ENCODE measurements at regions not wholly inside any gene's neighbourhood (a gene's known extent, or its start where the extent isn't known, plus 50 kb on each side); places are given as distances from the start of the nearest gene placed in this dataset.

DNA sequence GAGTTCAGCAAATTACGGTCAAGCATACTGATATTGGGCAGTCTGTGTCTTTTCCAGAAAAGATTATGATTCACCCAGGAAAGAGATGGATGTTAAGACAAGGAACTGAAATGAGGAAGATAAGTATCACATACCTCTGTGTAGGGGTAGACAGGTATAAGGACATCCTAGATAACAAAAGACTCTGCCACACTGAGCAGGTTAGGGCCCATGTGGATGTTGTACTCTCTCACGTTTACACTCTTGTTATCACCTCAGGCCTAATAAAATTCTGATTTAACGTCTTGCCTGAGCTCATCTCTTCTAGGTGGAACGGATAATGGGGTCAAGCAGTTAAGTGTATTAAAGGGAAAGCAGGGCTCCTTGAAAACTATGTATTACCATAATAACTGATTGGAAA lies 2480.8 kb downstream of the PCDH9 start:
- Mint-ChIP-seq H3K27me3 (ENCODE audit: unreplicated experiment) (no peaks in the 10 kb centered on the region), H3K9me3 (ENCODE audit: unreplicated experiment) (no peaks in the 10 kb centered on the region), H3K4me3 (ENCODE audit: unreplicated experiment) (no peak overlapping the region), H3K36me3 (ENCODE audit: unreplicated experiment) (no peaks in the 10 kb centered on the region), H3K27ac (ENCODE audit: unreplicated experiment) (no peak overlapping the region), H3K4me1 (ENCODE audit: unreplicated experiment) (no peaks in the 10 kb centered on the region)
- TF ChIP-seq CTCF (IDR thresholded peaks at IDR 0.05) = no peak
- no peak for DNase-seq (ENCODE audit: extremely low spot score, unreplicated experiment)

DNA sequence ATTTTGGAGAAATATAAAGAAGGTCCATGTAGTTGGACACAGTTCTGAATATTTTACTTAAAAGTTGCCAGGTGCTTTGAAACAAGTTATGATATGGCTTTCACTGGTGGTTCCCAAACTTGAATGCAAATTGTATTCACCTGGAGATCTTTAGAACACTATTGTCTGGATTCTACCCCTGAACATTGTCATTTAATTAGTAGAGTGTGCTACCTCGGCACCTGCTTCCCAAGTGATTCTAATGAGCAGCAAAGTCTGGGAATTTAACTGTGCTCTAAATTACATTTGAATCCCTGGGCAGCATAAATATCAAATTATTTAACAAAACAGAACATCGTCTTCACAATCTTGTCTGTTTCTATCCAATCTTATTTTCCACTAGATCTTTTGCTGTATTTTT lies 2483.3 kb downstream of the PCDH9 start:
- Mint-ChIP-seq H3K36me3 (ENCODE audit: unreplicated experiment) (no peaks in the 10 kb centered on the region), H3K4me3 (ENCODE audit: unreplicated experiment) (no peak overlapping the region), H3K9me3 (ENCODE audit: unreplicated experiment) (peaks cover 3% of the 10 kb centered on the region), H3K27me3 (ENCODE audit: unreplicated experiment) (no peaks in the 10 kb centered on the region), H3K4me1 (ENCODE audit: unreplicated experiment) (no peaks in the 10 kb centered on the region), H3K27ac (ENCODE audit: unreplicated experiment) (no peak overlapping the region)
- DNase-seq (ENCODE audit: extremely low spot score, unreplicated experiment) = no peak
- no peak for TF ChIP-seq CTCF (IDR thresholded peaks at IDR 0.05)

- Mint-ChIP-seq H3K36me3 (ENCODE audit: unreplicated experiment) (peaks cover 2% of the 10 kb centered on the region), H3K4me3 (ENCODE audit: unreplicated experiment) (no peak overlapping the region), H3K9me3 (ENCODE audit: unreplicated experiment) (peaks cover 32% of the 10 kb centered on the region), H3K27ac (ENCODE audit: unreplicated experiment) (no peak overlapping the region), H3K4me1 (ENCODE audit: unreplicated experiment) (no peaks in the 10 kb centered on the region), H3K27me3 (ENCODE audit: unreplicated experiment) (no peaks in the 10 kb centered on the region)
- no peak for DNase-seq (ENCODE audit: extremely low spot score, unreplicated experiment)
- TF ChIP-seq CTCF (IDR thresholded peaks at IDR 0.05) = no peak
These were observed 2489.6 kb downstream of the PCDH9 start for GRCh38 chr13:64740493-64740892.

DNA sequence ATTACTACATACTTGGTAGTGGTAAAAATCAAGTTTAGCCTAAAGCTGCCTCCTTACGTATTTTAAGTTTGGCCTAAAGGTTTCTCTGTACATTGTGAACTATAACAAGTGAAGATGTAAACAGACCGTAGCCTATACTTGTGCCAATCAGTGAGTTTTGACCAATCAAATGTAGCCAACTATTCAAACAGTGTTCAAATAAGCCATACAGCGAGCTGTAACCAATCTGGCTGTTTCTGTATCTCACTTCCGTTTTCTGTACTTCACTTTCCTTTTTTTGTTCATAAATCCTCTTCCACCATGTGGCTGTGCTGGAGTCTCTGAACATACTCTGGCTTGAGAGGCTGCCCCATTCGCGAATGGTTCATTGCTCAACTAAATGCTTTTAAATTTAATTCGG lies 2504.6 kb downstream of the PCDH9 start:
- no peaks in the 10 kb centered on the region for H3K36me3 Mint-ChIP-seq (ENCODE audit: unreplicated experiment)
- no peak overlapping the region for H3K4me3 Mint-ChIP-seq (ENCODE audit: unreplicated experiment)
- no peaks in the 10 kb centered on the region for H3K27me3 Mint-ChIP-seq (ENCODE audit: unreplicated experiment)
- H3K27ac Mint-ChIP-seq (ENCODE audit: unreplicated experiment) = no peak overlapping the region
- H3K9me3 Mint-ChIP-seq (ENCODE audit: unreplicated experiment) = no peaks in the 10 kb centered on the region
- H3K4me1 Mint-ChIP-seq (ENCODE audit: unreplicated experiment) = peaks cover 12% of the 10 kb centered on the region
- no peak for DNase-seq (ENCODE audit: extremely low spot score, unreplicated experiment)
- TF ChIP-seq CTCF (IDR thresholded peaks at IDR 0.05) = no peak

DNA sequence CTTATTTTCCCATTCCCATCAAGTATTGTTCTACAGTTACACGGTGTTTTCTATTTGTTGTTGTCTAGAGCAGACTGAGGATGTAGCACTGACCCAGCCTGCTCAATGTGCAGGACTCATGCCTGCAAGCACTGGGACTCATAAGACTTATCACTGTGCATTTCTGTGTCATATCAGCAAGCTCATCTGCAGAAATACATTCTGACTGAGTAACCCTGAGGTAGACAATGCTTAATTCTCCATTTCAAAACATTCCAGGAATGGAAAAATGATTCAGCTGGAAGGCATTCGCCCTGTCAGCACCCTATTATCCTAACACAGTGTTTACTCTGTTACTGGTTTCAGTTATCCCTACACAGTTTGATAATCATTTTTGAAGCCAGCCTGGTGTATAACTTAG lies 2506.4 kb downstream of the PCDH9 start:
- H3K27ac Mint-ChIP-seq (ENCODE audit: unreplicated experiment) = peak overlapping the region; percentile 1
- H3K36me3 Mint-ChIP-seq (ENCODE audit: unreplicated experiment) = no peaks in the 10 kb centered on the region
- peaks cover 12% of the 10 kb centered on the region for H3K4me1 Mint-ChIP-seq (ENCODE audit: unreplicated experiment)
- H3K4me3 Mint-ChIP-seq (ENCODE audit: unreplicated experiment) = no peak overlapping the region
- DNase-seq (ENCODE audit: extremely low spot score, unreplicated experiment) = no peak
- TF ChIP-seq CTCF (IDR thresholded peaks at IDR 0.05) = no peak
- no peaks in the 10 kb centered on the region for H3K9me3 Mint-ChIP-seq (ENCODE audit: unreplicated experiment)
- no peaks in the 10 kb centered on the region for H3K27me3 Mint-ChIP-seq (ENCODE audit: unreplicated experiment)
